Chondrocyte (in vitro differentiated cells): ENCODE measurements at regions not wholly inside any gene's neighbourhood (a gene's known extent, or its start where the extent isn't known, plus 50 kb on each side); places are given as distances from the start of the nearest gene placed in this dataset.
A peak's percentile ranks its signal among the peaks of the same experiment; 100 is the strongest.

ENCODE experiments used
- DNase-seq: peaks from one replicate; pipeline ENCODE4 v3.0.0; 2021; ENCODE audit warnings: mixed read lengths, low spot score
- H3K27ac Mint-ChIP-seq: one replicate; pipeline ENCODE4 v1.8.0; 2021; ENCODE audit warnings: mild to moderate bottlenecking, moderate library complexity, mixed read lengths; ENCODE audit not compliant: unreplicated experiment
- H3K27me3 Mint-ChIP-seq: 2 replicates; pipeline ENCODE4 v1.8.0; 2021; ENCODE audit warnings: low read depth, mixed read lengths
- H3K36me3 Mint-ChIP-seq: 2 replicates; pipeline ENCODE4 v1.8.0; 2021; ENCODE audit warnings: low read depth, mixed read lengths
- H3K4me1 Mint-ChIP-seq: 2 replicates; pipeline ENCODE4 v1.8.0; 2021; ENCODE audit warnings: low read depth, mild to moderate bottlenecking, mixed read lengths
- H3K4me3 Mint-ChIP-seq: one replicate; pipeline ENCODE4 v1.8.0; 2021; ENCODE audit warnings: mild to moderate bottlenecking, moderate library complexity, mixed read lengths; ENCODE audit not compliant: unreplicated experiment
- H3K9me3 Mint-ChIP-seq: 2 replicates; pipeline ENCODE4 v1.8.0; 2021; ENCODE audit warnings: low read depth, mixed read lengths
- CTCF ChIP-seq: fragments of 200-600 bp; sonication (generic); IDR thresholded peaks from 2 replicates; pipeline ENCODE4 v1.5.0; 2021; ENCODE audit warnings: antibody characterized with exemption, mild to moderate bottlenecking, moderate library complexity

- peaks cover 3% of the 10 kb centered on the region for H3K9me3 Mint-ChIP-seq
These were observed 999.5 kb upstream of the PABPC4L start for GRCh38 chr4:135201081-135201480.

GRCh38 chr4:135197641-135198040, 996.1 kb upstream of the PABPC4L start:
- no peak overlapping the region for H3K4me3 Mint-ChIP-seq
- H3K9me3 Mint-ChIP-seq, result peaks cover 9% of the 10 kb centered on the region
- peaks cover 4% of the 10 kb centered on the region for H3K36me3 Mint-ChIP-seq
- H3K4me1 Mint-ChIP-seq, result peaks cover 32% of the 10 kb centered on the region
- no peak for TF ChIP-seq CTCF
- no peak for DNase-seq
- no peak overlapping the region for H3K27ac Mint-ChIP-seq
- H3K27me3 Mint-ChIP-seq, result no peaks in the 10 kb centered on the region

More at GRCh38 chr4:135201081-135201480, 999.5 kb upstream of the PABPC4L start:
- H3K36me3 Mint-ChIP-seq, result peaks cover 2% of the 10 kb centered on the region
- H3K4me1 Mint-ChIP-seq, result peaks cover 17% of the 10 kb centered on the region
- no peak overlapping the region for H3K27ac Mint-ChIP-seq
- H3K4me3 Mint-ChIP-seq, result no peak overlapping the region
- H3K27me3 Mint-ChIP-seq, result no peaks in the 10 kb centered on the region
- no peak for DNase-seq
- no peak for TF ChIP-seq CTCF

- Mint-ChIP-seq H3K27me3 (no peaks in the 10 kb centered on the region), H3K27ac (no peak overlapping the region), H3K4me1 (peaks cover 42% of the 10 kb centered on the region), H3K4me3 (no peak overlapping the region), H3K36me3 (peaks cover 4% of the 10 kb centered on the region), H3K9me3 (peaks cover 9% of the 10 kb centered on the region)
- TF ChIP-seq CTCF, result no peak
- no peak for DNase-seq
These were observed 992.9 kb upstream of the PABPC4L start for GRCh38 chr4:135194477-135194876.

GRCh38 chr4:135192751-135193535, 991.4 kb upstream of the PABPC4L start:
- no peak for DNase-seq
- Mint-ChIP-seq H3K36me3 (peaks cover 4% of the 10 kb centered on the region), H3K27me3 (no peaks in the 10 kb centered on the region), H3K4me3 (no peak overlapping the region), H3K4me1 (peaks cover 42% of the 10 kb centered on the region), H3K9me3 (peaks cover 9% of the 10 kb centered on the region), H3K27ac (peak overlapping the region; percentile 90)
- TF ChIP-seq CTCF, result no peak

- Mint-ChIP-seq H3K9me3 (peaks cover 9% of the 10 kb centered on the region), H3K27me3 (no peaks in the 10 kb centered on the region), H3K27ac (peak overlapping the region; percentile 90), H3K36me3 (peaks cover 2% of the 10 kb centered on the region), H3K4me3 (no peak overlapping the region), H3K4me1 (peaks cover 33% of the 10 kb centered on the region)
- TF ChIP-seq CTCF, result no peak
- DNase-seq, result no peak
These were observed 990.0 kb upstream of the PABPC4L start for GRCh38 chr4:135191596-135191995.
